HG03457 (cell line): ENCODE measurements at regions not wholly inside any gene's neighbourhood (a gene's known extent, or its start where the extent isn't known, plus 50 kb on each side); places are given as distances from the start of the nearest gene placed in this dataset.
"Not testable (repeated sequence)": the region's sequence is repeated elsewhere in the genome, so short reads cannot be mapped to it uniquely, and the experiment has no call there.

Experiments
- ATAC-seq: cut with Tn5 transposase; IDR thresholded peaks from one replicate; pipeline ENCODE4 v1.9.1; 2021; ENCODE audit warnings: moderate number of reproducible peaks; ENCODE audit not compliant: unreplicated experiment

GRCh38 chr13:109264603-109265437 is 521.6 kb downstream of the IRS2 start:
- not testable (repeated sequence) for ATAC-seq

DNA sequence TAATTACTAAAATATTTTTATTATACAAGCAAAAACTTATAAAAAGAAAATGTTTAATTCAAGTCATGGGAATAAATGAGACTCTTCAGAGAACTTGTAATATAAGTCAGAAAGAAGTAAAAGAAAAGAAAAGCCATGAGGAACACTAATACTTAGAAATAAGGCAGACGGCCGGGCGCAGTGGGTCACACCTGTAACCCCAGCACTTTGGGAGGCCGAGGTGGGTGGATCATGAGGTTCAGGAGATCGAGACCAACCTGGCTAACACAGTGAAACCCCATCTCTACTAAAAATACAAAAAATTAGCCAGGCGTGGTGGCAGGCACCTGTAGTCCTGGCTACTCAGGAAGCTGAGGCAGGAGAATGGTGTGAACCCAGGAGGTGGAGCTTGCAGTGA is 528.6 kb downstream of the IRS2 start:
- not testable (repeated sequence) for ATAC-seq
